MM.1S (cell line): ENCODE measurements at regions not wholly inside any gene's neighbourhood (a gene's known extent, or its start where the extent isn't known, plus 50 kb on each side); places are given as distances from the start of the nearest gene placed in this dataset.

Experiments
- CTCF ChIP-seq: fragments of 300-600 bp; sonication (generic); IDR thresholded peaks from 2 replicates; pipeline ENCODE4 v1.5.1; 2016; ENCODE audit warnings: antibody characterized with exemption, low read length, mixed read lengths
- EZH2 ChIP-seq: fragments of 300-600 bp; sonication (generic); optimal IDR thresholded peaks from 2 replicates; pipeline ENCODE3; 2017; ENCODE audit warnings: low read depth, mild to moderate bottlenecking, antibody characterized with exemption, low read length, mixed read lengths
- EZH2phosphoT487 ChIP-seq: fragments of 300-600 bp; sonication (generic); IDR thresholded peaks from 2 replicates; pipeline ENCODE4 v1.6.1; 2018; ENCODE audit warnings: antibody characterized with exemption, low read length

DNA sequence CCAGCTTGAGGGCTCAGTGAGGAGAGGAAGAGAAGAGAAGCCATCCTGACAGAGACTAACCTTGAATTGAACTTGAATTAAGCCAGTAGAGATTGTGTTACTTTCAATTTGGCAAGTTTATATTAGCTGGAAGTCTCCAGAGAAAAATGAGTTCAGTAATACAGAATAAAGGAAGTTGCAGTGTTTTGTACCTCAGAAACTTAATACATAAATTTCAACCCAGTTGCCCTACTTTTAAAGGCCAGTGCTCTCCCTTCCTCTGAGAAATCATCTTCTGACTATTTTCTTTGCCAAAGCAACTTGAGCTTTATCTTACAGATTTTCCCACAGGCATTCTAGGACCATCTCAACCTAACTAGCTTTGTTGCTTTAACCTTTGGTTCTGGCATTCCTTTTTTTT is 231.0 kb upstream of the GAS1 start:
- TF ChIP-seq CTCF = no peak
- TF ChIP-seq EZH2phosphoT487 = no peak
- TF ChIP-seq EZH2 = no peak
